ENCODE measurements at regions not wholly inside any gene's neighbourhood (a gene's known extent, or its start where the extent isn't known, plus 50 kb on each side); places are given as distances from the start of the nearest gene placed in this dataset.
"Not testable (repeated sequence)": the region's sequence is repeated elsewhere in the genome, so short reads cannot be mapped to it uniquely, and the experiment has no call there.

DNA sequence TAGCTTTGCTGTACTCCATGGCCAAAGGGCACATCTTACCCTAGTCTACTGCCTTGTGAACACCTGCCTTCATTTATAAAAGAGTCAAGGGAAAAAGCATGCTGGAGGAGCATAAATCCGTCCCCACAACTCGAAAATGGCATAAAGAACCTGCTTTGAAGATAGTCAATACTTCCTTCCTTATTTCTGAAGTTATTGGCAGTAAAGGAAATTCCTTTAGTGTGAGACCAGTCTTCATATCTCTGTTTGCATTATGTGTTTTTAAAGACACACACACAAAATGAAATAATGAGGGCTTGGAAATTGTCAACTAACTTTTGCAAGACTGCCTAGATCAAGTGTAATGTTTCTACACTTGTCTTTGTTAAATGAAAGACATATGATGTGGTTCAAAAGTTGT, 408.4 kb downstream of the SPRY2 start:
- no peak for DNase-seq (ENCODE audit: extremely low spot score)
- TF ChIP-seq FOXM1 (IDR thresholded peaks at IDR 0.05; ENCODE audit: borderline replicate concordance) (no peak), SUZ12 (IDR thresholded peaks at IDR 0.05) (no peak), FOXK2 (IDR thresholded peaks at IDR 0.05) (no peak), LEF1 (IDR thresholded peaks at IDR 0.05; ENCODE audit: borderline replicate concordance) (no peak), BHLHE40 (IDR thresholded peaks at IDR 0.05; ENCODE audit: borderline replicate concordance) (no peak), TARDBP (IDR thresholded peaks at IDR 0.05) (no peak), CTBP1 (IDR thresholded peaks at IDR 0.05; ENCODE audit: borderline replicate concordance) (no peak), L3MBTL2 (conservative IDR thresholded peaks at IDR 0.05) (no peak)
- TF ChIP-seq, protein P1, sequence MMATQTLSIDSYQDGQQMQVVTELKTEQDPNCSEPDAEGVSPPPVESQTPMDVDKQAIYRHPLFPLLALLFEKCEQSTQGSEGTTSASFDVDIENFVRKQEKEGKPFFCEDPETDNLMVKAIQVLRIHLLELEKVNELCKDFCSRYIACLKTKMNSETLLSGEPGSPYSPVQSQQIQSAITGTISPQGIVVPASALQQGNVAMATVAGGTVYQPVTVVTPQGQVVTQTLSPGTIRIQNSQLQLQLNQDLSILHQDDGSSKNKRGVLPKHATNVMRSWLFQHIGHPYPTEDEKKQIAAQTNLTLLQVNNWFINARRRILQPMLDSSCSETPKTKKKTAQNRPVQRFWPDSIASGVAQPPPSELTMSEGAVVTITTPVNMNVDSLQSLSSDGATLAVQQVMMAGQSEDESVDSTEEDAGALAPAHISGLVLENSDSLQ (IDR thresholded peaks at IDR 0.05) = no peak
- ChIA-PET POLR2A (no interaction called here), CTCF (interaction anchor here (0.6 kb wide), 1 partner anchor 64 kb away, joined by 5 read pairs; no protein-coding TSS in a partner anchor)

DNA sequence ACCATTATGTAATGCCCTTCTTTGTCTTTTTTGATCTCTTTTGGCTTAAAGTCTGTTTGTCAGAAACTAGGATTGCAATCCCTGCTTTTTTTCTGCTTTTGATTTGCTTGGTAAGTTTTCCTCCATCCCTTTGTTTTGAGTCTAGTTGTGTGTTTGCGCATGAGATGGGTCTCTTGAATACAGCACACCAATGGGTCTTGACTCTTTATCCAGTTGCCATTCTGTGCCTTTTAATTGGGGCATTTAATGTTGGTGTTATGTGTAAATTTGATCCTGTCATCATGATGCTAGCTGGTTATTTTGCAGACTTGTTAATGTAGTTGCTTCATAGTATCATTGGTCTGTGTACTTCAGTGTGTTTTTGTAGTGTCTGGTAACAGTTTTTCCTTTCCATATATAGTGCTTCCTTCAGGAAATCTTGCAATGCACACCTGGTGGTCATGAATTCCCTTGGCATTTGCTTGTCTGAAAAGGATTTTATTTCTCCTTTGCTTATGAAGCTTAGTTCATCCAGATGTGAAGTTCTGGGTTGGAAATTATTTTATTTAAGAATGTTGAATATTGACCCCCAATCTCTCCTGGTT, 416.9 kb downstream of the SPRY2 start:
- DNase-seq (ENCODE audit: extremely low spot score); POLR2A ChIA-PET; CTCF ChIA-PET: not testable (repeated sequence)

DNA sequence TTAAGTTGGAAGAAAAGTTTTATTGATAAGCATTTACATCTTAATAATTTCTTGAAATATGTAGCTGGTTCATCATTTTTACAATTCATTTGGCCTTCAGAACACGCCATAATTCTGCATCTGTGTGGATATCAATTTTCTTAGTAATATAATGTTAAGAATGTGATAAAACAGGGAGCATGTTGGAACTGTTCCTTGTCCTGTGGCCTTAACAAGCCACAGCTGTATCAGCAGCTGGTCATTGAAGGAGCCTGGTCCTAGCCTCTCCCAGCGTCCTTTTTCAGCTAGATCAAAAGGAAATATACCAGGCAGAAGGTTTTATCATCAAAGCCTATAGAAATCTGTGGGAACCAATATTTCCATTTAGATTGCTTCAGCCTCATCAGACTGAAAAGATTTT, 421.8 kb downstream of the SPRY2 start:
- CTCF ChIA-PET = interaction anchor here (0.8 to 1.0 kb wide), 2 partner anchors 423 to 424 kb away, joined by 3 read pairs; no protein-coding TSS in a partner anchor

DNA sequence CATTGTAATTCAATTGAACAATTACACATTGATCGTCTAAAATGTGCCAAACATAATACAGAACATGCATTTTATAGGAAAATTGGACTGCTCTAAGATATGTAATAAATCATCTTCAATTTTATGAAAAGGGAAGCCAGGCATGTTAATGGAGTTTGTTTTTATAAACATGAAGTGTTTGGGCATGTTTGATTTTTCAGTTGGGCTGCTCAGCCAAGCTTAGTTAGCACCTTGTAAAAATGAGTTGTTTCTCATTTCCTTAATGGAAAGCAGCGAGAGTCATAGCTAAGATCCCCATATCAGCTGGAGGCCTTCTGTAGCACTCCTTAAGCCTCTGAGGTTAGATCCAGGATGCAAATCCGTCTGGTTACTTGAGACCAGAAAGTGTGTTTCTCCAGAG, 422.3 kb downstream of the SPRY2 start:
- ChIA-PET CTCF (interaction anchor here (0.6 to 1.0 kb wide), 2 partner anchors 136 to 425 kb away, joined by 3 read pairs; no protein-coding TSS in a partner anchor), POLR2A (interaction anchor here (3.5 kb wide), 1 partner anchor 423 kb away, joined by 8 read pairs; the partner anchor contains the start of gene SPRY2)
- TF ChIP-seq CTBP1 (IDR thresholded peaks at IDR 0.05; ENCODE audit: borderline replicate concordance) (peak; percentile 76), TARDBP (IDR thresholded peaks at IDR 0.05) (no peak), FOXA1 (IDR thresholded peaks at IDR 0.05) (peak; percentile 34; the same call in 1 of the 2 replicates), FOXK2 (IDR thresholded peaks at IDR 0.05) (no peak), FOXM1 (IDR thresholded peaks at IDR 0.05; ENCODE audit: borderline replicate concordance) (no peak)
- TF ChIP-seq, protein P1 (IDR thresholded peaks at IDR 0.05) = peak; percentile 92
- peak; percentile 66 for DNase-seq (ENCODE audit: extremely low spot score)

More for the DNA sequence above, 421.8 kb downstream of the SPRY2 start:
- DNase-seq (ENCODE audit: extremely low spot score) = no peak
- TF ChIP-seq FOXA1 (IDR thresholded peaks at IDR 0.05) = no peak
- no peak for TF ChIP-seq BHLHE40 (IDR thresholded peaks at IDR 0.05; ENCODE audit: borderline replicate concordance)
- TF ChIP-seq ARNT (IDR thresholded peaks at IDR 0.05) = no peak
- no peak for TF ChIP-seq NFRKB (IDR thresholded peaks at IDR 0.05)
- TF ChIP-seq SP1 (IDR thresholded peaks at IDR 0.05) = no peak
- no peak for TF ChIP-seq LEF1 (IDR thresholded peaks at IDR 0.05; ENCODE audit: borderline replicate concordance)
- TF ChIP-seq ELF4 (IDR thresholded peaks at IDR 0.05) = no peak
- TF ChIP-seq L3MBTL2 (conservative IDR thresholded peaks at IDR 0.05) = no peak
- no peak for TF ChIP-seq TARDBP (IDR thresholded peaks at IDR 0.05)
- TF ChIP-seq HDGF (IDR thresholded peaks at IDR 0.05; ENCODE audit: borderline replicate concordance) = no peak
- TF ChIP-seq FOXM1 (IDR thresholded peaks at IDR 0.05; ENCODE audit: borderline replicate concordance) = no peak
- TF ChIP-seq CTBP1 (IDR thresholded peaks at IDR 0.05; ENCODE audit: borderline replicate concordance) = no peak
- TF ChIP-seq FOXK2 (IDR thresholded peaks at IDR 0.05) = no peak
- TF ChIP-seq SUZ12 (IDR thresholded peaks at IDR 0.05) = no peak
- TF ChIP-seq ZNF384 (IDR thresholded peaks at IDR 0.05) = no peak
- TF ChIP-seq, protein P1 (IDR thresholded peaks at IDR 0.05) = no peak
- POLR2A ChIA-PET = interaction anchor here (3.5 kb wide), 1 partner anchor 422 kb away, joined by 8 read pairs; the partner anchor contains the start of gene SPRY2

DNA sequence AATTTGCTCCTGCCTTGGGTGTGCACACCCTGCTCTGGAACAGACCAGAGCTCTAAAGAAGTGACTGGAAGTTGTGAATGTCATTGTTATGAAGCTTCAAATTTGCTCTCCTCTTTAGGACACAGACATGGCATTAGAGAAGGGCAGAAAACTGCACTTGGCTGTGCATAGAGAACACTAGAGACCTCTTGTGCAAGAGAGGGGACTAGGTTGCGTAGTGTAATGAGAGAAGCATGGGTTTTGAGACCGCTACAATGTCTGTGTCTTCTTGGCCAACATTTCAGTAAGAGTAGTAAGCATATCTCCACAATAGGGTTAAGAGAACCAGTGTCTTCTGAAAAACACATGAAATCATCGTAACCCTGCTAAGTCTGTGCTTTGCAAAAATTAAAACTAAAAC, 423.3 kb downstream of the SPRY2 start:
- no peak for DNase-seq (ENCODE audit: extremely low spot score)
- CTCF ChIA-PET = no interaction called here
- POLR2A ChIA-PET = interaction anchor here (3.5 kb wide), 1 partner anchor 424 kb away, joined by 8 read pairs; the partner anchor contains the start of gene SPRY2
- TF ChIP-seq L3MBTL2 (conservative IDR thresholded peaks at IDR 0.05) (no peak), SUZ12 (IDR thresholded peaks at IDR 0.05) (no peak), SP1 (IDR thresholded peaks at IDR 0.05) (no peak), HDGF (IDR thresholded peaks at IDR 0.05; ENCODE audit: borderline replicate concordance) (no peak), ARNT (IDR thresholded peaks at IDR 0.05) (no peak), FOXM1 (IDR thresholded peaks at IDR 0.05; ENCODE audit: borderline replicate concordance) (no peak), CTBP1 (IDR thresholded peaks at IDR 0.05; ENCODE audit: borderline replicate concordance) (no peak), LEF1 (IDR thresholded peaks at IDR 0.05; ENCODE audit: borderline replicate concordance) (no peak), BHLHE40 (IDR thresholded peaks at IDR 0.05; ENCODE audit: borderline replicate concordance) (no peak), NFRKB (IDR thresholded peaks at IDR 0.05) (no peak), TARDBP (IDR thresholded peaks at IDR 0.05) (no peak), ZNF384 (IDR thresholded peaks at IDR 0.05) (no peak), FOXA1 (IDR thresholded peaks at IDR 0.05) (no peak), FOXK2 (IDR thresholded peaks at IDR 0.05) (no peak), ELF4 (IDR thresholded peaks at IDR 0.05) (no peak)
- TF ChIP-seq, protein P1 (IDR thresholded peaks at IDR 0.05) = no peak
